ENCODE measurements at regions not wholly inside any gene's neighbourhood (a gene's known extent, or its start where the extent isn't known, plus 50 kb on each side); places are given as distances from the start of the nearest gene placed in this dataset.
"Not testable (repeated sequence)": the region's sequence is repeated elsewhere in the genome, so short reads cannot be mapped to it uniquely, and the experiment has no call there.

- no peak for DNase-seq (ENCODE audit: low spot score)
These were observed 93.0 kb upstream of the EGFL6 start for GRCh38 chrX:13476384-13476783.

GRCh38 chrX:13474164-13474516 lies 95.3 kb upstream of the EGFL6 start:
- no peak for DNase-seq (ENCODE audit: low spot score)

- DNase-seq (ENCODE audit: low spot score), result no peak
These were observed 95.8 kb upstream of the EGFL6 start for GRCh38 chrX:13473442-13474163.

- DNase-seq (ENCODE audit: low spot score), result no peak
These were observed 96.4 kb upstream of the EGFL6 start for GRCh38 chrX:13472975-13473374.

- DNase-seq (ENCODE audit: low spot score), result peak; percentile 34
These were observed 98.1 kb upstream of the EGFL6 start for GRCh38 chrX:13471269-13471668.

- DNase-seq (ENCODE audit: low spot score), result no peak
These were observed 98.8 kb upstream of the EGFL6 start for GRCh38 chrX:13470685-13470977.

- no peak for DNase-seq (ENCODE audit: low spot score)
These were observed 99.3 kb upstream of the EGFL6 start for GRCh38 chrX:13469963-13470684.

- no peak for DNase-seq (ENCODE audit: low spot score)
These were observed 101.3 kb upstream of the EGFL6 start for GRCh38 chrX:13468096-13468495.

GRCh38 chrX:13467243-13467642 lies 102.2 kb upstream of the EGFL6 start:
- no peak for DNase-seq (ENCODE audit: low spot score)

- no peak for DNase-seq (ENCODE audit: low spot score)
These were observed 104.7 kb upstream of the EGFL6 start for GRCh38 chrX:13464599-13465275.

GRCh38 chrX:13463608-13464007 lies 105.8 kb upstream of the EGFL6 start:
- no peak for DNase-seq (ENCODE audit: low spot score)

GRCh38 chrX:13452283-13452682 lies 117.1 kb upstream of the EGFL6 start:
- no peak for DNase-seq (ENCODE audit: low spot score)

- no peak for DNase-seq (ENCODE audit: low spot score)
These were observed 120.0 kb upstream of the EGFL6 start for GRCh38 chrX:13449441-13449840.

- DNase-seq (ENCODE audit: low spot score), result no peak
These were observed 120.5 kb upstream of the EGFL6 start for GRCh38 chrX:13448941-13449340.

GRCh38 chrX:13441608-13442007 lies 121.8 kb upstream of the ATXN3L start:
- not testable (repeated sequence) for DNase-seq (ENCODE audit: low spot score)

GRCh38 chrX:13440176-13440575 lies 120.3 kb upstream of the ATXN3L start:
- peak; percentile 23 for DNase-seq (ENCODE audit: low spot score)

- DNase-seq (ENCODE audit: low spot score), result no peak
These were observed 113.4 kb upstream of the ATXN3L start for GRCh38 chrX:13433298-13433605.

GRCh38 chrX:13432414-13433297 lies 112.8 kb upstream of the ATXN3L start:
- no peak for DNase-seq (ENCODE audit: low spot score)

- DNase-seq (ENCODE audit: low spot score), result no peak
These were observed 110.4 kb upstream of the ATXN3L start for GRCh38 chrX:13430136-13430827.

GRCh38 chrX:13428053-13428786 lies 108.4 kb upstream of the ATXN3L start:
- no peak for DNase-seq (ENCODE audit: low spot score)

GRCh38 chrX:13427441-13428052 lies 107.7 kb upstream of the ATXN3L start:
- DNase-seq (ENCODE audit: low spot score), result no peak
